PC-9 (cell line): ENCODE measurements at regions not wholly inside any gene's neighbourhood (a gene's known extent, or its start where the extent isn't known, plus 50 kb on each side); places are given as distances from the start of the nearest gene placed in this dataset.

Experiments
- BruUV-seq: library from RNA; stranded (reverse); fragments of 400-500 nt; replicated peaks from 2 replicates; lab custom pipeline; 2021; lab: Mats Ljungman, UMichigan
- CTCF ChIA-PET: fragments of 300-600 bp; sonication (Branson Sonifier 250); formaldehyde crosslinking; loops from one replicate; lab custom pipeline; 2022; ENCODE audit warnings: antibody characterized with exemption; lab: Charles Lee
- POLR2A ChIA-PET: fragments of 300-600 bp; sonication (Branson Sonifier 250); formaldehyde crosslinking; loops from one replicate; lab custom pipeline; 2022; ENCODE audit warnings: antibody characterized with exemption; ENCODE audit not compliant: unreplicated experiment; lab: Charles Lee
- DNase-seq, 2 experiments: peaks; one replicate each; pipeline versions ENCODE4 v3.0.0 to v3.0.0-alpha.2; 2015 to 2022; ENCODE audit warnings: mixed read lengths in 1 of 2
- H2AFZ ChIP-seq: fragments of 200-600 bp; sonication (generic); 2 replicates; pipeline ENCODE4 v1.8.1; 2017; ENCODE audit warnings: antibody characterized with exemption
- H3F3A ChIP-seq: fragments of 200-600 bp; sonication (generic); 2 replicates; pipeline ENCODE4 v1.8.1; 2017; ENCODE audit warnings: antibody characterized with exemption, mild to moderate bottlenecking, low read depth; ENCODE audit not compliant: insufficient read depth
- H3K27ac ChIP-seq: fragments of 200-600 bp; sonication (generic); 2 replicates; pipeline ENCODE4 v1.6.1; 2016; ENCODE audit warnings: mixed run types
- H3K27me3 ChIP-seq: fragments of 200-600 bp; sonication (generic); 2 replicates; pipeline ENCODE4 v1.6.1; 2016; ENCODE audit warnings: low read depth, mixed run types; ENCODE audit not compliant: insufficient read depth
- H3K36me3 ChIP-seq: fragments of 200-600 bp; sonication (generic); 2 replicates; pipeline ENCODE4 v1.6.1; 2016; ENCODE audit warnings: low read depth, mixed run types
- H3K4me1 ChIP-seq: fragments of 200-600 bp; sonication (generic); replicated peaks from 2 replicates; pipeline ENCODE4 v1.6.1; 2016; ENCODE audit warnings: mixed run types; ENCODE audit not compliant: insufficient read depth
- H3K4me2 ChIP-seq: fragments of 200-600 bp; sonication (generic); 2 replicates; pipeline ENCODE4 v1.6.1; 2017; ENCODE audit warnings: mixed run types
- H3K4me3 ChIP-seq: fragments of 200-600 bp; sonication (generic); 2 replicates; pipeline ENCODE4 v1.6.1; 2016; ENCODE audit warnings: mixed run types
- H3K79me2 ChIP-seq: fragments of 200-600 bp; sonication (generic); 2 replicates; pipeline ENCODE4 v1.6.1; 2017; ENCODE audit warnings: low read depth, mixed run types
- H3K9me2 ChIP-seq: fragments of 200-600 bp; sonication (generic); 2 replicates; pipeline ENCODE4 v1.8.1; 2017; ENCODE audit warnings: mild to moderate bottlenecking; ENCODE audit not compliant: insufficient read depth
- H3K9me3 ChIP-seq: fragments of 200-600 bp; sonication (generic); 2 replicates; pipeline ENCODE4 v1.8.1; 2016; ENCODE audit warnings: low read depth; ENCODE audit not compliant: insufficient read depth
- H4K20me1 ChIP-seq: fragments of 200-600 bp; sonication (generic); 2 replicates; pipeline ENCODE4 v1.8.1; 2017; ENCODE audit not compliant: insufficient read depth
- CTCF ChIP-seq: fragments of 200-600 bp; sonication (generic); conservative IDR thresholded peaks from 2 replicates; pipeline ENCODE4 v1.6.1; 2017; ENCODE audit warnings: mixed run types, antibody characterized with exemption, mild to moderate bottlenecking, moderate library complexity
- EZH2 ChIP-seq: fragments of 200-600 bp; sonication (generic); IDR thresholded peaks from 2 replicates; pipeline ENCODE4 v1.8.0; 2017; ENCODE audit warnings: antibody characterized with exemption, low read depth
- intact Hi-C: fragments of 100-400 bp; cut with micrococcal nuclease; formaldehyde crosslinking; loops from one replicate; pipeline ENCODE4 v1.10.0; 2022; ENCODE audit not compliant: unreplicated experiment

GRCh38 chr20:6519556-6519955, 247.9 kb upstream of the BMP2 start:
- Histone ChIP-seq H3K4me3 (no peak overlapping the region), H3K27ac (no peak overlapping the region), H2AFZ (no peak overlapping the region), H3K9me2 (no peaks in the 10 kb centered on the region), H3K9me3 (peaks cover 7% of the 10 kb centered on the region), H3K79me2 (no peaks in the 10 kb centered on the region), H4K20me1 (no peaks in the 10 kb centered on the region), H3K4me2 (no peak overlapping the region), H3K27me3 (no peaks in the 10 kb centered on the region), H3K4me1 (no peaks in the 10 kb centered on the region), H3F3A (no peaks in the 10 kb centered on the region), H3K36me3 (no peaks in the 10 kb centered on the region)
- no TSS peak for BruUV-seq
- POLR2A ChIA-PET: no interaction called here
- no peak for DNase-seq
- intact Hi-C loops: no loop called here
- TF ChIP-seq EZH2 (no peak), CTCF (no peak)
- CTCF ChIA-PET: no interaction called here

- intact Hi-C loops: no loop called here
- H3K9me2 ChIP-seq: no peaks in the 10 kb centered on the region
- H3K4me1 ChIP-seq: no peaks in the 10 kb centered on the region
- ChIA-PET CTCF (no interaction called here), POLR2A (no interaction called here)
- no peak overlapping the region for H3K27ac ChIP-seq
- no peaks in the 10 kb centered on the region for H3K79me2 ChIP-seq
- no TSS peak for BruUV-seq
- H3K4me2 ChIP-seq: no peak overlapping the region
- H4K20me1 ChIP-seq: no peaks in the 10 kb centered on the region
- H3K4me3 ChIP-seq: no peak overlapping the region
- no peaks in the 10 kb centered on the region for H3K36me3 ChIP-seq
- no peak for DNase-seq
- H3K9me3 ChIP-seq: no peaks in the 10 kb centered on the region
- no peaks in the 10 kb centered on the region for H3F3A ChIP-seq
- no peaks in the 10 kb centered on the region for H3K27me3 ChIP-seq
- TF ChIP-seq EZH2 (no peak), CTCF (no peak)
- H2AFZ ChIP-seq: 0 out of 2 replicates have a peak overlapping the region, but pooled peaks have one; percentile 13
Measured at GRCh38 chr20:6515261-6515660, 252.2 kb upstream of the BMP2 start.

- no peak overlapping the region for H3K4me2 ChIP-seq
- H3F3A ChIP-seq: no peaks in the 10 kb centered on the region
- TF ChIP-seq CTCF: no peak
- no peak for TF ChIP-seq EZH2
- H3K4me3 ChIP-seq: no peak overlapping the region
- no peaks in the 10 kb centered on the region for H4K20me1 ChIP-seq
- no peaks in the 10 kb centered on the region for H3K9me3 ChIP-seq
- no peak overlapping the region for H2AFZ ChIP-seq
- intact Hi-C loops: no loop called here
- DNase-seq: no peak
- no peaks in the 10 kb centered on the region for H3K79me2 ChIP-seq
- no peaks in the 10 kb centered on the region for H3K36me3 ChIP-seq
- no peaks in the 10 kb centered on the region for H3K27me3 ChIP-seq
- POLR2A ChIA-PET: no interaction called here
- H3K27ac ChIP-seq: no peak overlapping the region
- H3K9me2 ChIP-seq: no peaks in the 10 kb centered on the region
- CTCF ChIA-PET: no interaction called here
- no TSS peak for BruUV-seq
- no peaks in the 10 kb centered on the region for H3K4me1 ChIP-seq
Measured at GRCh38 chr20:6513599-6513998, 253.9 kb upstream of the BMP2 start.
